Type B pancreatic cell (in vitro differentiated cells): ENCODE measurements at regions not wholly inside any gene's neighbourhood (a gene's known extent, or its start where the extent isn't known, plus 50 kb on each side); places are given as distances from the start of the nearest gene placed in this dataset.

Experiments used
- DNase-seq: peaks from one replicate; pipeline ENCODE4 v3.0.0; 2021; ENCODE audit warnings: mixed read lengths; ENCODE audit not compliant: unreplicated experiment; ENCODE audit errors: extremely low spot score
- H3K27ac Mint-ChIP-seq: 2 replicates; pipeline ENCODE4 v1.8.0; 2021; ENCODE audit warnings: mild to moderate bottlenecking, mixed read lengths
- H3K27me3 Mint-ChIP-seq: 2 replicates; pipeline ENCODE4 v1.8.0; 2021; ENCODE audit warnings: mixed read lengths
- H3K36me3 Mint-ChIP-seq: 2 replicates; pipeline ENCODE4 v1.8.0; 2021; ENCODE audit warnings: mixed read lengths
- H3K4me1 Mint-ChIP-seq: one replicate; pipeline ENCODE4 v1.8.0; 2021; ENCODE audit warnings: mixed read lengths; ENCODE audit not compliant: unreplicated experiment
- H3K4me3 Mint-ChIP-seq: 2 replicates; pipeline ENCODE4 v1.8.0; 2021; ENCODE audit warnings: mild to moderate bottlenecking, mixed read lengths
- H3K9me3 Mint-ChIP-seq: 2 replicates; pipeline ENCODE4 v1.8.0; 2021; ENCODE audit warnings: mixed read lengths
- CTCF ChIP-seq: fragments of 200-600 bp; sonication (generic); conservative IDR thresholded peaks from 2 replicates; pipeline ENCODE4 v1.5.0; 2021; ENCODE audit warnings: antibody characterized with exemption, mild to moderate bottlenecking

DNA sequence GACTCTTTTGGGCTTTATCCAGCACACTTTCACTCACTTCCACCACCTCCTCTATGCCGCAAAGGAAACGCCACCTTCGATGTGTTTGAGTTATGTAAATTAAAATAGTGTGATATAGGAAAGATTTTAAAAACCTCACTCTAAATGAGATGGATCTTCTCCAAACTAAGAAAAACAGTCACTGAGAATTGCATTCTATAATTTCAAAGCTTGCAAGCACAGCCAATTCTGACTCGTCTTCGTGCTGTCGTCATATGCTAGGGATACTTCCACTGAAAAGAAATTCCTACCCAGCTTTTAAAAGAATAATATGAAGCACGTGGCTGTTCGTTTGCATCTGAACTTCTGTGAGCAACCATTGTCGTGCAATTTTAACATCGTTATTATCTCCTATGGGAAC, 162.5 kb downstream of the SH3BP4 start:
- H3K36me3 Mint-ChIP-seq, result no peaks in the 10 kb centered on the region
- no peak overlapping the region for H3K4me3 Mint-ChIP-seq
- no peaks in the 10 kb centered on the region for H3K9me3 Mint-ChIP-seq
- no peak for DNase-seq
- peaks cover 5% of the 10 kb centered on the region for H3K4me1 Mint-ChIP-seq
- no peak overlapping the region for H3K27ac Mint-ChIP-seq
- TF ChIP-seq CTCF, result no peak
- no peaks in the 10 kb centered on the region for H3K27me3 Mint-ChIP-seq

GRCh38 chr2:235115521-235115920, 163.7 kb downstream of the SH3BP4 start:
- Mint-ChIP-seq H3K27ac (no peak overlapping the region), H3K4me3 (no peak overlapping the region), H3K36me3 (no peaks in the 10 kb centered on the region), H3K9me3 (no peaks in the 10 kb centered on the region), H3K4me1 (peaks cover 5% of the 10 kb centered on the region), H3K27me3 (peaks cover 4% of the 10 kb centered on the region)
- DNase-seq, result no peak
- TF ChIP-seq CTCF, result no peak

- Mint-ChIP-seq H3K4me3 (no peak overlapping the region), H3K36me3 (no peaks in the 10 kb centered on the region), H3K4me1 (peaks cover 5% of the 10 kb centered on the region), H3K27ac (no peak overlapping the region), H3K9me3 (no peaks in the 10 kb centered on the region), H3K27me3 (peaks cover 4% of the 10 kb centered on the region)
- DNase-seq, result no peak
- TF ChIP-seq CTCF, result peak; percentile 92
Measured at GRCh38 chr2:235116885-235117492, 165.2 kb downstream of the SH3BP4 start.

DNA sequence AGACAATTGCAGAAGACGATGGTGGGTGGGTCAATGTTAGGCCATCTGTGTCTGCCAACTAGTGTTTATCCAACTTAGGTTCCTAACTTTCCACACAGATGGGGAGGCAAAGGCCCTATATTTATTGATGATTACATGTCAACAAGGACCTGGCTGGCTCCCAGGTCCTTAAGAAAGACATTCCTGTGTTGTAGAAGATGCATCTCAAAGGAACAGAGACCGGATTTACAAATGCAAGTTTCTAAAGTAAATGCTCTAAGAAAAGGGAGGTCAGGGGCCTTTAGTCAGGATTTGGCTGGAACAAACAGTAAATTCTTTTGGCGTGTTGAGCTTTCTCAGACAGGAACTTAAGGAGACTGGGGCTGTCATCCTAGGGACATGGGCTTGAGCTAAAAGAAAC, 175.0 kb downstream of the SH3BP4 start:
- Mint-ChIP-seq H3K27me3 (peaks cover 22% of the 10 kb centered on the region), H3K27ac (no peak overlapping the region), H3K4me1 (peaks cover 7% of the 10 kb centered on the region)

DNA sequence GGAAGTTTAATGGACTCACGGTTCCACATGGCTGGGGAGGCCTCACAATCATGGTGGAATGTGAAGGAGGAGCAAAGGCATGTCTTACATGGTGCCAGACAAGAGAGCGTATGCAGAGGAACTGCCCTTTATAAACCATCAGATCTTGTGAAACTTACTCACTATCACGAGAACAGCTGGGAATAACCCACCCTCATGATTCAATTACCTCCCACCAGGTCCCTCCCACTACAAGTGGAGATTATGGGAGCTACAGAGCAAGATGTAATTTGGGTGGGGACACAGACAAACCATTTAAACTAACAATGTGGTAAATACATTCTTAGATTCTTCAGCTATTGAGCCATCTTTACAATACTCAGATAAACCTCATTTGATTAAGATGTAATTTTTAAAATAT, 176.1 kb downstream of the SH3BP4 start:
- DNase-seq, result no peak
- no peaks in the 10 kb centered on the region for H3K36me3 Mint-ChIP-seq
- H3K4me1 Mint-ChIP-seq, result peaks cover 7% of the 10 kb centered on the region
- H3K4me3 Mint-ChIP-seq, result no peak overlapping the region
- no peaks in the 10 kb centered on the region for H3K9me3 Mint-ChIP-seq
- H3K27ac Mint-ChIP-seq, result no peak overlapping the region
- no peak for TF ChIP-seq CTCF
- H3K27me3 Mint-ChIP-seq, result peaks cover 20% of the 10 kb centered on the region

More for the DNA sequence above, 175.0 kb downstream of the SH3BP4 start:
- H3K36me3 Mint-ChIP-seq, result no peaks in the 10 kb centered on the region
- no peak for TF ChIP-seq CTCF
- H3K4me3 Mint-ChIP-seq, result no peak overlapping the region
- H3K9me3 Mint-ChIP-seq, result no peaks in the 10 kb centered on the region
- no peak for DNase-seq

- peaks cover 9% of the 10 kb centered on the region for H3K27me3 Mint-ChIP-seq
- H3K36me3 Mint-ChIP-seq, result no peaks in the 10 kb centered on the region
- no peak for DNase-seq
- H3K9me3 Mint-ChIP-seq, result no peaks in the 10 kb centered on the region
- H3K4me1 Mint-ChIP-seq, result peaks cover 7% of the 10 kb centered on the region
- H3K27ac Mint-ChIP-seq, result no peak overlapping the region
- H3K4me3 Mint-ChIP-seq, result no peak overlapping the region
- TF ChIP-seq CTCF, result no peak
Measured at GRCh38 chr2:235129850-235130249, 178.0 kb downstream of the SH3BP4 start.
